Bone marrow (tissue), 2 donors: ENCODE measurements at regions not wholly inside any gene's neighbourhood (a gene's known extent, or its start where the extent isn't known, plus 50 kb on each side); places are given as distances from the start of the nearest gene placed in this dataset.
"Not testable (repeated sequence)": the region's sequence is repeated elsewhere in the genome, so short reads cannot be mapped to it uniquely, and the experiment has no call there.

ENCODE experiments used
- DNase-seq, 2 donors: peaks; one replicate each; lab custom pipeline; 2025; lab: John Stamatoyannopoulos, UW

- DNase-seq = no peak
Observed at GRCh38 chr10:118965645-118966044, 63.9 kb upstream of the NANOS1 start.

DNA sequence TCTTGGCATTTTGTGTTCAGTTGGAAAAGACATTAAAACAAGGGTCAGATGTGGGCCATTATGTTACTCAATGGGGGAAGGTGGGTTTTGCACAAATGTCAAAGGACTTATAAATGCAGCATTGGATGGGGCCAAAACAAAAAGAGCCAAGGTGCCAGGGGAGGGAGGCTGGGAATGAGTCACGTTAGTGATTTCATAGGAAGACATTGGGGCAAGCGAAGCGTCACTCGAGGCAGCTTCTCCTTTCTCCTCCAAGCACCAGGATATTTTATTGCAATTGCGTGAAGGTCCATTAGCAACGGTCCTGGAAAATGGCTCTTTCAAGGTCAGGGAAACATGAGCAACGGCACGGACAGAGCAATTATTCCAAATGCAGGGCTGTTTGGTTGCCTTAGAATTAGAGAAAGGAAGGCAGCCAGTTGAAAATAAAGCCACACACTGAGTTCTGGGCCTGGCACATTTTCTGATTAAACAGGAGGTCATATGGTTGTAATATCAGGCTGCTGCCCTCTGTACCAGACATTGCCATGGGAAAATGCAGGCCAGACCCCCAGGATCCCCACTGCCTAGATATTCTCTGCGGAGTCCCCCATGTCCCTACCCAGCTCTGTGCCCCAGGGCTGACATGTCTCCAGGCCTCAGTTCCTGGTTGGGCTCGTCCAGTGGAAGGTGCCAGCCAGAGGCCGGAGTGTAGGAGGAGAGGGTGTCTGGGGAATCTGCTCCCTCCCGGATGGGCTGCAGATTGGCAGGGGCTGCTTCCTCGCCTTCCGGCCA lies 63.3 kb upstream of the NANOS1 start:
- no peak for DNase-seq

DNA sequence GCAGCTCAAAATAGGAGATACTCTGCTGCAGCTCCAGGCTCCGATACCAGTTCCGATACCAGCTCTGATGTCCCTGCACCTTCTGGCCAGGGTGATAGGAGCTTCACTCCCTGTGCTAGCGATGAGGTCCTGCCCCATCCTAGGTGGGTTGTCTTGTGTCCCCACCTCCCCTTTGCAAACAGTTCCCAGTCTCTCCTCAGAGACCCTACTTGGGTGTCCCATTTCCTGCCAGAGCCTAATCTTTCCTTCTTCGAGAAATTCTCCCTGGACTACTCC lies 62.7 kb upstream of the NANOS1 start:
- no peak for DNase-seq

DNA sequence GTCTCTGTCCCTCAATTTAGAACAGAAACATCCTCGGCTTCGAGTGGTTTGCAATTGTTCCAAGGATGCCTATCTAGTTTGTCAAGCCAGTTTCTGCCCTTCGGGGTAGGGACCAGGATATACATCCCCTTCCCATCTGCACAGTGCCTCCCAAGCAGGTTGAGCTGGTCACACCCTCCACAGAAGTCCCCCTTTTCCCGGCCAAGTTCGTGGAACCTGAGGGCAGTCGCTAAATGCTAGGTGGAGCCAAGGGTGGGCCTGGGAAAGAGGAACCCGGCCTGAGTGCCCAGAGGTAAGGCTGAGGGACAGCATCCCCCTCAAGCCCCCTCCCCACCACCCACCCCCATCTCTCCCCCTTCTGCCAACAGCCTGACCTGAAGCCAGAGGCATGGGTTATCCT lies 62.4 kb upstream of the NANOS1 start:
- no peak for DNase-seq

DNA sequence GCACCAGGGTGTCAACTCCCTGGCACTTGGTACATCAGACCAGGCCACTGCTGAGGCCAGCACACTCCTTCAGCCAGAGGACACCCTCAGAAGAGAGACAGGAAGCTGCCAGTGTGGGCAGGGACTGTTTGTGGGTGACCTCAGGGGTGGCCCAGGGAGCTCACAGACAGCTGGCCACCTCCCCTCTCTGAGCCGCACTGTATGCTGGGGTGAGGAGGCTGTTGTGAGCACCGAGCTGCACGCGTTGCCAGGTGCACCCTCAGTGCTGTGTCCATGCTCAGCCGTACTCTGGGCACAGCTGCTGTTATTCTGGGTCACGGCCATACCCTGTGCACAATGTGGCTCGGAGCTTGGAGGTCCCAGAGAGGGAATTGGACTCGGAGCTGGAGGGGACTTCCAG lies 61.5 kb upstream of the NANOS1 start:
- DNase-seq = no peak

DNA sequence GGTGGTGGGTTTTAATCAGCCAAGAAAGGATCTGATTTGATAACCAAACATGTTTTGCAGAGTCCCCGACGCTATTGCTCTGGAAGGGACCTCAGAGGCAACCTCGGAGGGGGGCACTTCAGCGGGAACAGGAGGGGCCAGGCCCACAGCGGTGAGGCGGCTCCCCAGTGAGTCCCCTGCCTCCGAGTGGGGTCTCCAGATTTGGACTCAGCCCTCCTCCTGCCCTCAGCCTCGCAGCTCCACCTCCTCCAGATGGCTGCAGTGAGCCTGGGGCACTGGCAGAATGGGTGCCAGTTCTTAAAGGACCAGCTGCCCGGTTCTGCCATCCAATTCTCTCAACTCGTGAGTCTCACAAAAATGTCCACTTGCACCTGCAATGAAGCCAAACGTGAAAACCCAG lies 61.0 kb upstream of the NANOS1 start:
- DNase-seq = no peak

DNA sequence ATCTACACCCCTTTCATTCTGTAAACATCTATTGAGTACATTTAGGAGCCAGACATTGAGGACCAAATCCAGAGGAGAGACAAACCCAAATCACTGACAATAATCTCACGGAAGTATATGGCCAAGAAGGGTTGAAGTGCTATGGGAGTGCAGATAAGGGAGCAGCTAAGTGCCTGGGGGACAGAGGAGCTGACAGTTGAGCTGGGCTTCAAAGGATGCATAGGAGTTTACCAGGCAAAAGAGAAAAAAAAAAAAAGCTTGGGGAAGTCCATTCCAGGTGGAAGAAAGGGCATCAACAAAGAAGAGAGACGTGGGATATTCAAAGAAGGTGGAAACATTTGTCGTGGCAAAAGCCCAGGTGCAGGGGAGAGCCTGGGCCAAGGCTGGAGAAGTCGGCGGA lies 60.5 kb upstream of the NANOS1 start:
- no peak for DNase-seq

DNA sequence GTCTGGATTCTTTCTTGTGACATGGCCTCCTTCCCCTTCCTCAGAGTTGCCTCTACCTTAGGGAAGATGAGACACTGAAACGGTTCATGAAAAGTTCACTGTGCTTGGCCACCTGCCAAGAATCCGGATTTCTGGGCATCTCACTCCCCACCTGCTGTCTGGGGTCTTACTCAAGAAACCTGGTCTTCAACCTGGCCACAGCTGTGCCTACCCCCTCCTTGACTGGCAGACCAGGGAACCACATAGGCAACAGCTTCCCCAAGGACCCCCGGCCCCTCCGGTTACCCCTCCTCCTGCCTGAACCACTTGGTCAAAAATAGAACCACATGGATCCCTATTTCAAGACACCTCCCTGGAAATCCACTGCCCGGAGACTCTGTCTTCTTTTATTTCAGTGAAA lies 58.7 kb upstream of the NANOS1 start:
- DNase-seq = no peak

- DNase-seq = no peak
Observed at GRCh38 chr10:118971187-118971586, 58.3 kb upstream of the NANOS1 start.

DNA sequence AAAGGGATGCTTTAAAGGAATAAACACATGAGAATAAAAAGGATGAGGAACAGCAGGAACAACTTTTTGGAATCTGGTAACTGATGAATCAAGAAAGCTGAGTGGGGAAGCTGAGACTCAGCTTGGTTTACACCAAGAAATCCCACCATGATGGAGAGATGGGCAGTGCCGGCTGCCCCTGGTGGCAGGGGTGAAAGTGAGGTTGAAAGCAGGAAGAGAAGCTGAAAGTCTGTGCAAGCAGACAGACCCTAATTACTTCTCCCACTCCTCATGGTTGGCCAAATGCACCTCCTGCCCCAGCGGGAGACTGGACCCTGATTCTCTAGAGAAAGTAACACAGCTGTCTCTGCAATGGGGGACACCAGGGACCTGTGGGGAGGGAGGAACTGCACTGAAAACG lies 57.6 kb upstream of the NANOS1 start:
- no peak for DNase-seq

DNA sequence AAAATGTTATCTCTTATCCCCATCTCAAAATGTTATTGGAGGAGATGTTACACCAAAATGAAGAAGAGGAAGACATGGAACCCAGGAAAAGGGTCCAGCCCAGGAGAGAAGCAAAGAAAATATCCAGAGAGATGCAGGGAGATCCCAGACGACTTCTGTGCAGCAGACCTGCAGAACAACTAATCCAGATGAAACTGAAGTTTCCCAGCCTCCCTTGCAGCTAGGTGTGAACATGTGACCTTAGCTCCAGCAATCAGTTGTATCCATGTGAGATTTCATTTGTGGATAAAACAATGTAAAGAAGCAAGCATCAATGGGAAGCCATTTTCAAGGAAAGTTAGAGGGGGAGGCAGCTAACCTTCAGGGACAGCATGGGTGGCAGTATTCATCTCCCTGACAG lies 55.8 kb upstream of the NANOS1 start:
- no peak for DNase-seq

DNA sequence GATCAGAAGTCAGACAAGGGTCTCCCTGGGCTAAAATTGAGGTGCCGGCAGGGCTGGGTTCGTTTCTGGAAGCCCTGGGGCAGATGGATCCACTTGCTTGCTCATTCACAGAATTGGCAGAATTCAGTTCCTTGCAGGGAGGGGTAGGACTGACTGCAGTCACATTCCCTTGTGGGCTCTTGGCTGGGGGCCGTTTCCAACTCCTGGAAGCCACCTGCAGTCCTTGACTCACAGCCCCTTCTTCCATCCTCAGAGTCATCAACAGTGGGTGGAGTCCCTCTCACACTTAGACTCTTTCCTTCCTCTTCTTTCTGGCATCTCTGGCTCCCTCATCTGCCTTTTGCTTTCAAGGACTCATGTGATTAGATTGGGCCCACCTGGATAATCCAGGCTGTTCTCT lies 54.6 kb upstream of the NANOS1 start:
- no peak for DNase-seq

- DNase-seq = not testable (repeated sequence)
Observed at GRCh38 chr10:118976219-118976618, 53.3 kb upstream of the NANOS1 start.

DNA sequence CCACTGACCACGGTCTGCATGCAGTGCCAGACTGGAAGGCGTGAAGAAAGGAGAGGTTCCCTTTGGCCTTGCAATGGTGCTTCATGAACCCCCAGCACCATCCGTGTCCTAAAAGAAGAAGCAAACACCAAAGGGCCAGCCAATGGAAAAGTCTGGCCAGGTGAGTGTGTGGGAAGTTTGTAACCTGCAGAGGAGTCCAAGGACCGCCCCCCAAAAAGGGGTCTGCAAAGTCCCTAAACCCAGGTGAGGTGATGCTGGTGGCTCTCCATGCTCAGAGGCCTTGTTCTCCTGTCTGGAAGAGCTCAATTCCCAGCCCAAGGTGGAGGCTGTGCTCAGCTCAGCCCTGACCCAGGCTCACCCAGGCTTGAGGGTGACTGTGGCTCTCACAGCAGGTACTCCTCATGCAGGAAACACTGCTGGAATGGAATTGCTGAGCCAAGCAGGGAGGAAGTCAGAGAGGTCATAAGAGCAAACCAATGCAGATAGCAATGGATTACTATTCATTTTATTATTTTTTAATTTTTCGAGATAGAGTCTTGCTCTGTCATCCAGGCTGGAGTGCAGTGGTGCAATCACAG lies 52.4 kb upstream of the NANOS1 start:
- no peak for DNase-seq

DNA sequence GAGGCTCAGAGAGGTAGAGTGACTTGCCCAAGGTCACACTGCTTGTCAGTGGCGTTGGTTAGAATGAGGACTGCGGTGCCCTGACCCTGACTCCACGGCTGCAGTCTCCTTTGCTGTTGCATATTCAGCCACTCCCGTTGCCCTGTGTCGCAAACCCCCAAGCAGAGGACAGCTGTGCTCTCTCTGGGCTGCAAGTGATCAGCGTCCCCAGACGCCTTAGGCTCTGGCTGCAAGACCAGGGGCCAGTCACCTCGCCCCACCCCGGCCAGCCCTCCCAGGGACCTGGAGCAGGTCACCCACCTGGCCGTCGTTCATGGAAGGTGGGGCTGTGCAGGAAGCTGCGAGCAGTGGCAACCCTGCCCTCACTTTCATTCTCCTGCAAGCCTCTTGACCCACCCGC lies 51.7 kb upstream of the NANOS1 start:
- no peak for DNase-seq

GRCh38 chr10:118978316-118978997 lies 51.1 kb upstream of the NANOS1 start:
- no peak for DNase-seq

- no peak for DNase-seq
Observed at GRCh38 chr10:118978998-118979350, 50.5 kb upstream of the NANOS1 start.

- DNase-seq = no peak
Observed at GRCh38 chr10:118979661-118980060, 49.9 kb upstream of the NANOS1 start.
